ENCODE measurements at regions not wholly inside any gene's neighbourhood (a gene's known extent, or its start where the extent isn't known, plus 50 kb on each side); places are given as distances from the start of the nearest gene placed in this dataset.

DNA sequence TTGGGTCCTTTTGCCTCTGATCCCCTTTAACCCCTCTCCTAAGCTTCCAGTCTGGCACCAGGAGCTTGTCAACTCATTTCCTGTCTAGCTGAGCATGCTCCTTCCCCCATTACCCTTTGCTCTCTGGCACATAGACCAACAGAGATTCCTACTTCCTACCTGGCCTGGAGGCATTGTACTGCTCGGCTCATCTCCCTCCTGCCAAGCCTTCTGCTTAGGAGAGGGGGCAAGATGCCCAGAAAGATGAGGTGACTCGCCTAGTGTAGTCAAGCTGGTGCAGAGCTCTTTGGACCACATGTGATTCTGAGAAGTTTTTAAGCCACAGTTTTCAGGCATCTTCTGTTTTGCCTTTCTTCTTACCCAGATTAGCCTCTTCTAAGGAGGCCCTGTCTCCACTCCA lies 95.4 kb downstream of the ZNF621 start:
- no peak overlapping the region for H3K27ac ChIP-seq
- H2AFZ ChIP-seq (ENCODE audit: low read depth) = no peak overlapping the region
- TF ChIP-seq, protein P1, sequence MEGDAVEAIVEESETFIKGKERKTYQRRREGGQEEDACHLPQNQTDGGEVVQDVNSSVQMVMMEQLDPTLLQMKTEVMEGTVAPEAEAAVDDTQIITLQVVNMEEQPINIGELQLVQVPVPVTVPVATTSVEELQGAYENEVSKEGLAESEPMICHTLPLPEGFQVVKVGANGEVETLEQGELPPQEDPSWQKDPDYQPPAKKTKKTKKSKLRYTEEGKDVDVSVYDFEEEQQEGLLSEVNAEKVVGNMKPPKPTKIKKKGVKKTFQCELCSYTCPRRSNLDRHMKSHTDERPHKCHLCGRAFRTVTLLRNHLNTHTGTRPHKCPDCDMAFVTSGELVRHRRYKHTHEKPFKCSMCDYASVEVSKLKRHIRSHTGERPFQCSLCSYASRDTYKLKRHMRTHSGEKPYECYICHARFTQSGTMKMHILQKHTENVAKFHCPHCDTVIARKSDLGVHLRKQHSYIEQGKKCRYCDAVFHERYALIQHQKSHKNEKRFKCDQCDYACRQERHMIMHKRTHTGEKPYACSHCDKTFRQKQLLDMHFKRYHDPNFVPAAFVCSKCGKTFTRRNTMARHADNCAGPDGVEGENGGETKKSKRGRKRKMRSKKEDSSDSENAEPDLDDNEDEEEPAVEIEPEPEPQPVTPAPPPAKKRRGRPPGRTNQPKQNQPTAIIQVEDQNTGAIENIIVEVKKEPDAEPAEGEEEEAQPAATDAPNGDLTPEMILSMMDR (conservative IDR thresholded peaks at IDR 0.05; ENCODE audit: low read depth, low read length) = no peak
- no peak overlapping the region for H3K4me2 ChIP-seq
- H3K27me3 ChIP-seq (ENCODE audit: insufficient read depth, low read depth) = no peaks in the 10 kb centered on the region
- no peaks in the 10 kb centered on the region for H4K20me1 ChIP-seq (ENCODE audit: insufficient read depth)
- H3K9ac ChIP-seq = no peak overlapping the region
- H3K36me3 ChIP-seq (ENCODE audit: insufficient read depth) = no peaks in the 10 kb centered on the region
- H3K4me1 ChIP-seq (ENCODE audit: low read depth, poor library complexity, severe bottlenecking) = peaks cover 6% of the 10 kb centered on the region
- H3K79me2 ChIP-seq (ENCODE audit: insufficient read depth, low read depth) = no peaks in the 10 kb centered on the region
- H3K4me3 ChIP-seq (IDR thresholded peaks at IDR 0.05; ENCODE audit: insufficient read depth, low read depth, low read length) = no peak overlapping the region

DNA sequence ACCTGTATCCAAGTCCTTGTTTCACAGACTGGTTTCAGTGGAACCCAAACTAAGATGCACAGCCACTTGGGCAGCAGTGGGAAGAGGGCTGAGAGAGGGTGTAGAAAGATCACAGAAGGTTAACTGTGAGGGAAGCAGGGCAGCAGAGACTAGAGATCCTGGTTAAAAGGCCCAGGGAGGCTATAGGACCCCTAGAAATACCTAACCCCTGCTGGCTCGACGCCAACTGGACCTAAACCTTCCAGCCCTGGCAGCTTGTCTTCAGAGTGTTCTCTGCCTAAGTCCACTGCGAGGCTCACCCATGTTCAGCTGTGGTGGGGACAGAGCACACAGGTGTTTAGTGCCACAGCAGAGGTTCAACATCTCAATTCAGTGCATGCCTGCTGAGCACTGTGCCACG lies 96.5 kb downstream of the ZNF621 start:
- no peaks in the 10 kb centered on the region for H3K79me2 ChIP-seq (ENCODE audit: insufficient read depth, low read depth)
- no peaks in the 10 kb centered on the region for H4K20me1 ChIP-seq (ENCODE audit: insufficient read depth)
- H3K27ac ChIP-seq = no peak overlapping the region
- no peaks in the 10 kb centered on the region for H3K27me3 ChIP-seq (ENCODE audit: insufficient read depth, low read depth)
- H3K9ac ChIP-seq = no peak overlapping the region
- H3K36me3 ChIP-seq (ENCODE audit: insufficient read depth) = no peaks in the 10 kb centered on the region
- peaks cover 6% of the 10 kb centered on the region for H3K4me1 ChIP-seq (ENCODE audit: low read depth, poor library complexity, severe bottlenecking)
- TF ChIP-seq, protein P1 (conservative IDR thresholded peaks at IDR 0.05; ENCODE audit: low read depth, low read length) = no peak
- no peak overlapping the region for H3K4me3 ChIP-seq (IDR thresholded peaks at IDR 0.05; ENCODE audit: insufficient read depth, low read depth, low read length)
- no peak overlapping the region for H3K4me2 ChIP-seq
- no peak overlapping the region for H2AFZ ChIP-seq (ENCODE audit: low read depth)

DNA sequence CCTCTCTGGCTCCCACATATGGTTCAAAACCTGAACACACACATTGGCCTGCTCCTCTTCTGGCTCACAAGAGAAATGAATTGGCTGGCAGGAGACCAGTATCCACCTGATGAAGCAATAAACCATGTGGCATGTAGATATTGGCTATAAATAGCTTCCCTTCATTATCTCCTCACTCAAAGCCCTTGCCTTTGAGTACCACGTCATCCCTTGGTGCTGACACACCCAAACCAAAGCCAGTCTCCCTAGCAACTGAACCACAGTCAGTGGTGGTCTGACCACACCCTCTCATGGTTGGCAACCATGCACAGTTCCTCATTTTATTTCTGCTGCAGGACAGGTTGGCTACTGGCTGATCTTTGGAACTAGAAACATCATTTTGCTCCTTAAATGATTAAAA lies 98.8 kb downstream of the ZNF621 start:
- Histone ChIP-seq H3K27ac (no peak overlapping the region), H4K20me1 (ENCODE audit: insufficient read depth) (no peaks in the 10 kb centered on the region), H2AFZ (ENCODE audit: low read depth) (peak overlapping the region; percentile 10; the same call in 1 of the 2 replicates), H3K4me2 (no peak overlapping the region), H3K36me3 (ENCODE audit: insufficient read depth) (no peaks in the 10 kb centered on the region), H3K79me2 (ENCODE audit: insufficient read depth, low read depth) (no peaks in the 10 kb centered on the region), H3K4me1 (ENCODE audit: low read depth, poor library complexity, severe bottlenecking) (peaks cover 6% of the 10 kb centered on the region), H3K27me3 (ENCODE audit: insufficient read depth, low read depth) (no peaks in the 10 kb centered on the region), H3K9ac (no peak overlapping the region), H3K4me3 (IDR thresholded peaks at IDR 0.05; ENCODE audit: insufficient read depth, low read depth, low read length) (no peak overlapping the region)
- TF ChIP-seq, protein P1 (conservative IDR thresholded peaks at IDR 0.05; ENCODE audit: low read depth, low read length) = no peak

DNA sequence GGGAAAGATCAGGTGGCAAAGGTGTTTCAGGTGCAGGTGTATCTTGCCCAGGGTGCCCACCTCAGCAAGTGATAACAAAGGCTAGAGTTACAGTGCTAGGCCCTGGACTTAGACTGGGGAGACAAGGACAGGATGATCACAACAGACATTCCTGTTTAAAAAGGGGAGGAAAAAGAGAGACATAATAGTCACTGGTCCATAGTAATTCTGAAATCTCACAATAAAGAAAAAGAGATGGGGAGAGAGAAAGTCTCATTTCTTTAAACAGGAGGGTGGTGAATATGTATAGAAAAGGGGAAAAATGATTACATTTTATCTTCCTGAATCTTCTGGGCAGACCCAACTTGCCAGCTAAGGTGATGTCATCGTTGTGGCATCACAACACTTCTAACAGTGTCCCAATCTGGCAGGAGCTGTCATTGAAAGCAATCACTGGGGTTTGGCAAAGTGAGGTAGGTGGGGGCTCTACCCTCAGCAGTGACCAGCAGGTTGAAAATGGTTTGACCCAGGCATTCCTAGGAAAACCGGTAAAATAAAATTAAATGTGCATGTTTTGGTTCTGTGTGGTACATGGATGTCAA lies 99.5 kb downstream of the ZNF621 start:
- TF ChIP-seq, protein P1 (conservative IDR thresholded peaks at IDR 0.05; ENCODE audit: low read depth, low read length) = no peak
- H3K4me3 ChIP-seq (IDR thresholded peaks at IDR 0.05; ENCODE audit: insufficient read depth, low read depth, low read length) = no peak overlapping the region
- no peaks in the 10 kb centered on the region for H3K27me3 ChIP-seq (ENCODE audit: insufficient read depth, low read depth)
- no peak overlapping the region for H3K4me2 ChIP-seq
- no peak overlapping the region for H2AFZ ChIP-seq (ENCODE audit: low read depth)
- no peak overlapping the region for H3K27ac ChIP-seq
- H3K79me2 ChIP-seq (ENCODE audit: insufficient read depth, low read depth) = no peaks in the 10 kb centered on the region
- no peaks in the 10 kb centered on the region for H3K36me3 ChIP-seq (ENCODE audit: insufficient read depth)
- peaks cover 6% of the 10 kb centered on the region for H3K4me1 ChIP-seq (ENCODE audit: low read depth, poor library complexity, severe bottlenecking)
- H4K20me1 ChIP-seq (ENCODE audit: insufficient read depth) = no peaks in the 10 kb centered on the region
- H3K9ac ChIP-seq = no peak overlapping the region

Measured in KMS-11 (cell line).